ENCODE measurements at regions not wholly inside any gene's neighbourhood (a gene's known extent, or its start where the extent isn't known, plus 50 kb on each side); places are given as distances from the start of the nearest gene placed in this dataset.

DNA sequence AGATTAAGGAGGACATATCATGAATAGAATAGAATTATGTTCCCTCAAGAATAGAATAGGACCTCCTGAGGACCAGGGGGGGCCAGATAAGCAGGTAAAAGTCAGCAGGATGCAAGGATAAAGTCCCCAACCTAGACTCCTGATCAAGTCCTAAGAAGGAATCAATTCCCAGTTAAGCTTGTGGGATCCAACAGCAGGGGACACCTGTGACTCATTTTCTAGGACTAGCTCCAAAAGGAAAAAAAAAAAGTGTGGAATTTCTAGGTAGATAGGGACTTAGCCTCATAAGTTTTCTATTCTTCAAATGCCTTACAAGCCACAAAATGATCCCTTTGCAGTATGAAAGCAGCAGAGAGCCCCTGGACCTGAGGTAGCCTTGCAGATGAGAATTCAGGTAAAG is 336.2 kb downstream of the WDR11 start:
- no peak for DNase-seq

DNA sequence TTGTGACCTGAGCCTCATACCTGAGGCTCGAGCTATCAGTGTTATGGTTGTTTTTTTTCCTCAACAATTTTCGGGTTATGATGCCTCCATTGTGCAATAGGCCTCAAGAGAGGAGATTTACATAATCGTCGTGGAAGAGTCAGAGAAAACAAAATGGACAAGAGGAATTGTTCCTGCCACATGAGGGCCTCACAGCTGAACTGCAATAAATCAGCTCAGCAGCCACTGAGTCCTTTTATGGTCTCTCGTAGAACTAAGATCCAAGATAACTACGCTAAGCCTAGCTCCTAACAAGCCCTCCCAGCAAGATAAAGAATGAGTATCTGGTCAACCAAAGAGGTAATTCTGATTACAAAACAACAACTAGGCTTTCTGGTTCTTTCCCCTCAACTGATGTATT is 336.8 kb downstream of the WDR11 start:
- no peak for DNase-seq

DNA sequence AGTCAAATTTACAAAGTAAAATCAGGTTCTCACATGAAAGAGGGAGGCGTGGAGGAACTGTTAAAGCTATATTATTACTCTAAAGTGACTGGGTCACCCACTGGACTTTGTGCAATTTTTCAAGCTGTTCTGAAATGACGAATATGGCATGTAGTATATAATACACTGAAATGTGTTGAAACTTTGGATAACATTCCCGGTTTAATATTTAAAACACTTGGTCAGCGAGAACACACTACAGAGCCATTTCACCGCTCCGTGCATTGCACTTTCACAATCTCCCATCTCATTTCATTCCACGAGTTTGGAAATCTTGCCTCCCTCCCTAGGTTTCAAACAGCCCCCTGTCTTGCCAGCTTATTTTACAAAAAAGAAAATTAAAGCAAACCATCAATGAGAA is 337.9 kb downstream of the WDR11 start:
- no peak for DNase-seq

DNA sequence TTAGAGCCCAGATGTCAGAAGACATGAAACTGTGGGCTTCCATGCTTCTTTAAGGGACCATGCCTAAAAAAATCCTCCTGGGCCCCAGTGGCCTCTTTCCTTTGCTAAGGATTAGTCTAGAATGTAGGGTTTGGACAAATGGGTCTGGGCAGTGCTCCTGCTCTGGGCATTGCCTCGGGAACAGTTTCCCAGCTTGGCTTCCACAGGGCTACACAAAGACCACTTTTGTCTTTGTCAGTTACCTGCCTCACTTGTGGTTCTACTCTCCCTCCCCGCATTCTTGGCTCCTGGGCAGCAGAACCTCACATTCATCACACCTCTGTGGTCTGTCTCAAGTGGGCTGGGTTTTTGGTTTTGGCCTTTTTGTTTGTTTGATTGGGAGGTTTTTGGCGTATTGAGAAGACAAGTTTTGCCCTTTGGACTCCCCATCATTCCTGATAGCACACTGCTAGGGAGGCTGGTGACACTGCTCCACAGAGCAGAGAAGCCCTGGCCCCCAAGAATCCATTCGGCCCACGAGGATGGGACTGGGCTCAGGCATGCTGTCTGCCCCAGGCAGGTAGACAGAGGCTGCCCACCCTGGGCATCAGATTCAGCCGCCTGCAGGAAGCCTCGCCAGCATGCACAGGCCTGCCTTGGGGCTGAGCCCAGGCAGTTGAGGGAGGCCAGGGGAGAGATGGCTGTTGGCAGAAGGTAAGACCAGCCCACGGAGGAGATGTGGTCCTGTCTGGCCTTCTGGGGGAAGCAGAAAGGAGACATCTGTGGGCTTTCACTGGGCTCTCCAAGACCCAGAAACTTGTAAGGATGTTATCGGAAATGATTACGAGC is 343.7 kb downstream of the WDR11 start:
- no peak for DNase-seq

DNA sequence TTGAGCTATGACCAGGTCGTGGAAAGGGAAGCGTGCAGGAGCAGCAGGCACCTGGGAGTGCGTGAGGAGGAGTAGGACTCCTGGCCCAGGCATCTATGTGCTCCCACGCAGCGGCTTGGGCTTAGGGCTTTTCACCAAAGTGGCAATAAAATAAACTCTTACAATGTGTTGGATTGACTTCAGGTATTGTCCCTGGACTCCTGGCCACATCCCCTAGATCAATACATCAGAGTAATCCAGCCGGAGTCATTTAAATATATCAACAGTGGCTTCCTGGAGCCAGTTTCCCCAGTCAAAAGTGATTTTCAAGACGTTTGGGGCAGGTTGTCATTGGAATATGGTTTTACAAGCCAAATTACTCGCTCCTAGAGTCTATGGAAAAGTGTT is 344.4 kb downstream of the WDR11 start:
- no peak for DNase-seq

DNA sequence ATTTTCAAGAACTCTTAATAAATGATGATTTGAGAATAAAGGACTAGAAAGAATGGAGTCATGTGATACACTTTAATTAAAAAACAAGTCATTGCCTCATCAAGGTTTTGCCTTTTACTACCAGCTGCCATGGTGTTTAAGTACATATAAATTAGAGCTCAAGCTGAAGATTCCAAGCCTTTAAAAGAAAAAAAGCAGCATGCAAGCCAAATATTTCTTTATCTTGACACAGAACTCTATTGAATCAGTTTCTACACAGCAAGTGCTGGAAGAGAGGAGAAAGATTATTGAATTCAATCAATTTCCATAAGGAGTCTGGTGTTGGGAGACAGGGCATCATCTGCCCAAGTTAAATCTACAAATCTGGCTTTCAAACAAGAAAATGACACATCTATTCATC is 347.9 kb downstream of the WDR11 start:
- no peak for DNase-seq

DNA sequence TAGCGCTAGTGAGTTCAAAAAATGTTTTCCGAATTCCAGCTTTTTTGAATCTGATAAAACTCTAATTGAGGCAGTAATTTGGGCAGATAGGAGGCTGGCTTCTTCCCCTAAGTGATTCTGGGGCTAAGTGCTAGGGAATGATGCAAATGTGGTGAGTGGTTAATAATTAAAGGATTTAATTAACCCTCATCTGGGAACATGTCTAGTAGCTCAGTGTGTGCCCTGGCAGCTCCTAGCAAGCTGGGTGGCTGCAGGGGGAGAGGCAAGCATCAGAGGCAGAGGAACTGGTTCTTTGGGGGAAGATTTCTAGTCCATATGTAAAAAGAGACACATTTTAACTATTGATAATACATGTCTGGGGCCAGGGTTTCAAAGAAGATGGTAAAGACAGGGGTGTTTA is 354.5 kb downstream of the WDR11 start:
- DNase-seq: no peak

DNA sequence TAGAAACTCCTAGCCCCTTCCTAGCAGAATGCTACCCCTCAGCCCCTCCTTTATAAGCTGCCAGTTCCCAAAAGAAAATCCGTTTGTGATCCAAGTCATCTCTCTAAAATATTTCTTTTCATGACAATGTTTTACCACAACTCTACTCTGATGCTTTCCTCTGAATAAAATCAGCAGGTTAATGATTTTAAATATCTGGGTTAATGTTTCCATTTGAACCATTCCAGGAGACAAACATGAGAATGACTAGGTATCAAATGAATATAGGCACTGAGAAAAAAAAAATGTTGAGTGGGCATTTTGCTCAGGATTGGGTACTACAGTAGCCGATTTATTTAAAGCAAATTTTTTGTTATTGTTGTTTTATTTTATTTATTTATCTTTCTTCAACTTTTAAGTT is 360.3 kb downstream of the WDR11 start:
- no peak for DNase-seq

DNA sequence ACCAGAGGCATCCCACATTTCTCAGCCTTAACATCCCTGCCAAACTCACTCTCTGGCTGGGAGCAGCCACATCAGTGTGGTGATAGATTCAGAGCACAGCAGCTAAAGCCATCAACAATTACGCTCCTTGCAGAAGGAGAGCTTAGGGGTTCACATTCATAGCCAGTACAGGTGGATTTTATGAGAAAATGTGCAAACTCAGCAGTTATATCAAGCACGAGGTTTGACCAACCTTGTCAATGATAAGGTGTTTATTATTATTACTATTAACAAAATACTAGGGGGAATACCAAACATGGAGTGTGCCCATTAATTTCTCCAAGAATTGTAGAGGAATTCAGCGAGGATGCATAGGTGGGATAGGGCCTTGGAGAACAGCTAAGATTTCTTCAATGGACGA is 362.3 kb downstream of the WDR11 start:
- no peak for DNase-seq

DNA sequence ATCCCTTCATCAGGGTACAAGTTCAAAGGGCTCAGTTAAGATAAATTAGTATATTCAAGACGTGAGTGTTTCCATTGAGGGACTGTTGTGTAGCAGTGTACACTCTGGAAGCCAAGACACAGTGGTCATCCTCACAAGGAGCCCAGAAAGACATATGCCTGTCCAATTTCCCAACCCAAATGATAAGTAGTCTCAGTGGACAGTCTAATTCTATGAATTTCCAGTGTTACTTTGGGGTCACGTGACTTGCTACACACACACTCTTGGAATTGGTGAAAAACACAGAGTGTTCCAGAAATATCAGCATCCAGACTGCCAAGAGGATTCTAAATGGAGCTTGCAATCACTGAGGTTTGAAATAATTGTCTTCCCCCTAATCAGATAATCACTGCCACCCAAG is 365.1 kb downstream of the WDR11 start:
- no peak for DNase-seq

DNA sequence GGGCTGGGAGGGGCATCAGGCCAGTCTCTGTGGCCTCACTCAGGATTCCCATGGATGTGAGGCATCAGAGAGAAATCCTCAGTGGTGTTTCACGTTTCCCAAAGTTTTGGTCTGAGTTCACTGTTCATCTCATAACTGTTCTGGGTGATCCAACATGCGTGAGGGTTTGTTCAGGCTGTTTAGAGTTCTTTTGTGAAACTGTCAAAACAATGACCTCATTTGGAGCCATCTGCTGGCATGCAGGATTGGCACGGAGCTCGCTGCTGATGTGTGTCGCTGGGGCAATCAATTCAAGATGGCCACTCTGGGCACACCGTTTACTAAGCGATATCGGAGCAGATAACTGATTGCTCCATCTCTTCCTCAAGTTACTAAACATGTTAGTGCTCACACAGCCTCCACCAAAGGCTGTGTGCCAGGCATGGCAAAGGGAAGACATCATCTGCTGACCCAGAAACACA is 365.6 kb downstream of the WDR11 start:
- DNase-seq: peak; percentile 20

DNA sequence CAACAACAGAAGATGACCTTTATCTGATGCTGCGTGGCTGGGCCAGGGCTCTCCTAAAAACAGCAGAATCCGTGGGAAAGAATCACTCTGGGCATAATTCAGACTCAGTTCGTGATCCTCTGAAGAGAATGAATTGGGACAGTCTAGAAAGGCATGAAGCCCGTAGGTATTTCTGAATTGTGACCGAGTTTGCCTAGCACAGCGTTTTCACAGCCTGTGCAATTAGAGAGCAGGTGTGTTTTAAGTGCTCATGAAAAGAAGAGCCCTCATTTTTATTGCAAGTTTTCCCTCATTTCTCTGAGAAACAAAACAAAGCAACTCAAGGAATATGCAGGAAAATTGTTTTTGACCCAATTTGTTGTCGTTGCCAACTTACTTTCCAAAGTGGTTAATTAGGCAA is 366.2 kb downstream of the WDR11 start:
- DNase-seq: no peak

DNA sequence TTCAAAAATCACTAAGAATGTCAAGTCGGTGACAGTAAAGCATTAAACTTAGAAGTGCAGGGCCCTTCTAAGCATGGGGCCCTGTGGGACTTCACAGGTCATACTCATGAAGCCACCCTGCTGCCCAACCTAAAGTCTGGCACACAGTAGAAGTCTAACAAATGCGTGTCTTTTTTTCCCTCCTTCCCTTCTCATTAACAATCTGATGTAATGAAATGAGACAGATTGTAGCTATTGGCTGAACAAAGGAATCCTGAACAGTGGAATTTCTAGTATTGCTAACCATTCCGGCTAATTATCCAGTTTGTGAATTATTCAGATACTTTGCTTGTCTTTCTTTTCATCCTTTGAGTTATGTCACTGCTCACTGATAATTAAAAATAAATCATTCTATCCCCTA is 369.9 kb downstream of the WDR11 start:
- DNase-seq: no peak

DNA sequence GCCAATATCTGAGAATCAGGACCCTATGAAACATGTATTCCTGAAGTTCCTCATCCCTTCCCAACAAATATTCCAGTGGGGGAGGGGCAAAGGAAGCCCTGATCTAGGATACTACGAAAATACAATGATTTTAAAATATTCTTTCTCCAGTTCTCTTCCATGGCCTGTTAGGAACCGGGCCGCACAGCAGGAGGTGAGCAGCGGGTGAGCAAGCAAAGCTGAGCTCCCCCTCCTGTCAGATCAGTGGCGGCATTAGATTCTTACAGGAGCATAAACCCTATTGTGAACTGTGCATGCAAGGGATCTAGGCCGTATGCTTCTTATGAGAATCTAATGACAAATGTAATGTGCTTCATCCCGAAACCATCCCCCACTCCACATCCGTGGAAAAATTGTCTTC is 370.8 kb downstream of the WDR11 start:
- DNase-seq: no peak

DNA sequence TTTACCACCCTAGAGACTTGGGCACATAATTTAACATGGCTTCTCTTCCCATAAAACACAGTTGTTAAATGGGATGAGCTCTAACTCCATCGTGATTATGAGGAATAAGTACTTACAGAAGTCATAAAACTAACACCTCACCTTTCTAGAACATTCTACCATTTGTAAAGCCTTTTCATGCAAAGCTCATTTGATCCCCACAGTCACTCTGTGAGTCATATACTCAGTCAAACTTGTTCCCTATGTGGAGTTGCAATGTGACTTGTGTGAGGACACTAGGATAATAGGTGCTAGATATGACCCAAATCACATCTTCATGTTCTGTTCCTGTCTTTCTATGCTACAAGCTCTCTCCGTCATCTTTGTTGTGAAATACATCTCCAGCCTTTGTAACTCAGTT is 371.7 kb downstream of the WDR11 start:
- no peak for DNase-seq

DNA sequence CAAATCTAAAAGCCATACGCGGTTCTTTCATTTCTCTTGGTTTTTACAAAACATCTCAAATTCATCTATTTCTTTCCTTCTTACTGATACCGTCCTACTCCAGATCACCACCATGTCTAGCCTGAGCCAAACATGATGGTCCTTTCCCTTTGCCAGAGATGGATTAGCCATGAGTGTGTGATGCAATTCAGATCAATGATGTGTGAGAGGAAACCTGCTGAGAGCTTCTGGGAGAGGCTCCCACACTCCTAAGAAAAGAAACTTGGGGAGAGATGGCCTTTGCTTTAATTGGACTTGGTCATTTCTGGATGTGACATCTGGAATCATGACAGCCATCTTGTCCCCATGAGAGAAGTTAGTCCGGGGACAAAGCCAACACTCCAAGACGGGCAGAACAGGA is 367.2 kb downstream of the FGFR2 start:
- DNase-seq: no peak

DNA sequence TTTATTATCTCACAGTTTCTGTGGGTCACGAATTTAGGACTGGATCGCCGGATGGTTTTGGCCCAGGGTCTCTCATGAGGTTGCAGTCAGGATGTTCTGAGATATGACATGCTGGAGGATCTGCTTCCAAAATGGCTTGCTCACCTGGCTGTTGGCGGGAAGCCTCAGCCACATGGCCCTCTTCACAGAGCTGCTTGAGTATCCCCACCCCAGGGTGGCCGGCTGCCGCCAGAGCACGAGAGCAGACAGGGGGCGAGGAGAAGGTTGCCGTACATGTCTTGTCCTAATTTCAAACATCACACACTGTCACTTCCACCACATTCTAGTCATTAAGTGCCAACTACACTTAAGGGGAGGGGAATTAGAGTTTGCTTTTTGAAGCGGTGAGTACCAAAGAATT is 365.8 kb downstream of the FGFR2 start:
- DNase-seq: no peak

DNA sequence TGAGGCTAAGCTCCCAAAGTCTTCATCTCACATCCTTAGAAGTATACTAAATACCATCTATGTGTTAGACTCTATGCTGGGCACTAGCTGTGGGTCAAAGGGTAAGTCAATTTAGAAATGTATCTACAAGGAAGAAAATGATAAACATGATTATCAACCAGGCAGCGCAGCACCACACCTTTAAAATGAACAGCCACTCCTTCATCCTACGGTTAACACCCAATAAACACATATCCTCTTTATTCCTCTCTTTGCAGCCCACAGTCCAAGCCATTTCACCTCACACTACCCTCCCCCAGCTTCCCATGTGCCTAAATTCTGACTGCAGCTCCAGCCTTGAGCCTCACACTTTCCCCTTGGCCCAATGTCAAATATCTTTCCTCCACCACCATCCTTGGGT is 362.6 kb downstream of the FGFR2 start:
- DNase-seq: no peak

DNA sequence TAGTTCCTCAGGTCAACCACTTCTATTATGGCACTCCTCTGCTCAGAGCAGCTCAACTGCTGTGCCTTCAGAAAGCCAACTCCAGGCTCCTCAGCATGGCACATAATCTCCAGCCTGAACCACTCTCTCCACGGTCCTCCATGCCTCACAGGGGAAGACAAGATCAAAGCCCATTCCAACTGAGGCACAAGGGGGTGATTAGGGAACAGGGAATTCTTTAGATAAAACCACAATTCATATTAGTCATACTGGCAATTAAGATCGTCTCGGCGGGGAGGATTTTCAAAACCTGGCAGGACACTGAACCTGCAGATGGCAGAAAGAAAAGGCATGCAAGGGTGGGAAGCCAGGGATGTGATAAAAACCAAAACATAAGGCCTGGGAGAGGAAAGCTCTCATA is 361.6 kb downstream of the FGFR2 start:
- no peak for DNase-seq

DNA sequence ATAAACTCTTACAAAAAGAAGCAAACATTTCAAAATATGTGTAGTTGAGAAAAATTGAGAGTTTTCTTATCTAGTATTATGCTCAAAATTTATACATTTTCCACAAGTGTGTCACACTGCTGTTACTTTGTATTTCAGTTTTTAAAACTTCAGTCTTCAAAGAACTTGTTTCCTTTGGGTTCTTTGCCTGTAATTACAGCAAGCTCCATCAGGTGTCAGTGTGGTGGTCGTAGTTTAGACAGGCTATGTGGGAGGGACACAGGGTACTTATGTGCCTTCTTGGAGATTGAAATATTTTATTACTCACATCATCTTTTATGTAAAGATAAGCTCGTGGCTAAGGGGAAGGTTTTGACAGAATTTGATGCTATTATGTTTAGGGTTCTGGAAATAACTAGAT is 360.5 kb downstream of the FGFR2 start:
- no peak for DNase-seq

DNA sequence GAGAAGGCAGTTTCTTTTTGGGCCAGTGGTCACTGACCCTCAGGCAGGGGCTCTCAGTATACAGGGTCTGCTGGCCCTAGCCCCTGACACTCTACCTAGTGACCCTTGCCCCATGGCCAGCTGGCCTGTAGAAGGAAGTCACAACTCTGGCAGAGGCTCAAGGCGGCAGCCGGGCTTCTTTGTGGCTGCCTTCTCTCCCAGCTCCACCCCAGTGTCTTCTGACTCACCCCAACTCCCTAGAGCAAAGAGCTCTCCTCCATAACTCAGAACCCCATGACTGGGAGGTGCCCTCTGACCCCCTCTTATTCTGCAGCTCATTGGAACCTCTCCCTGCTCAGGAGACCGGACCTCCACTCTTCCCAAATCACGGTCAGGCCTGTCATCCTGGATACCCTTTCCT is 358.2 kb downstream of the FGFR2 start:
- no peak for DNase-seq

DNA sequence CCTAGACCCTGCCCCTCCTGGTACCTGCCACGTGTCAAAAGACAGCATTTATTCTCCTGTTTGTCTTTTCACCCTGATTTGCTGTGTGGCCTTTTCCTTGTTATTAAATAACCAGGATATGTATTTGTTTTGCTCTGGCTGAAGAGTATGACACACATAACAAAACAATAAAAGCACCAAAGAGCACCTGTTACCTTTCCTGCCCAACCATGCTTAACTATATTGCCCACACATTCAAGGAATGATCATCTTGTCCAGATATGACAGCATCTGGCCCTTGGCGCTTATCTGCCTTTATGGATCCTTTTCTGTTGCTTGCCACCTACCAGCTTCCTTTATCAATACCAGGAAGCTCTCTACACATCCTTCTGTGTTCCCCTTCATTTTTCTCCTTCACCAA is 357.7 kb downstream of the FGFR2 start:
- DNase-seq: no peak

DNA sequence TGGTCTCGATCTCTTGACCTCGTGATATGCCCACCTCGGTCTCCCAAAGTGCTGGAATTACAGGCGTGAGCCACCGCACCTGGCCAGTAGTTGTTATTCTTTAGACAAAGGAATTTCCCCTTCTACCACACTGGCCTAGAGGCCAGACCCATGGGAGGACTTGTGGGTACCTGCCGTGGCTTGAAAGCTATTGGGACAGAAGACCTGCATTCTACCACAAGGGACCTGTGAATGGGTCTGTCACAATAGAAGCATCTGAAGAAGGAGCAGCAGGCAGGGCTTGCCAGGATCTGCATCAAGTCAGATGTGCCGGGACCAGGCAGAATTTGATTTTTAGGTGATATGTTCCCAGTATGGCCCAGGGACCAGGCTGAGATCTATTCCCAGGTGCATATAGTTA is 356.9 kb downstream of the FGFR2 start:
- DNase-seq: no peak

DNA sequence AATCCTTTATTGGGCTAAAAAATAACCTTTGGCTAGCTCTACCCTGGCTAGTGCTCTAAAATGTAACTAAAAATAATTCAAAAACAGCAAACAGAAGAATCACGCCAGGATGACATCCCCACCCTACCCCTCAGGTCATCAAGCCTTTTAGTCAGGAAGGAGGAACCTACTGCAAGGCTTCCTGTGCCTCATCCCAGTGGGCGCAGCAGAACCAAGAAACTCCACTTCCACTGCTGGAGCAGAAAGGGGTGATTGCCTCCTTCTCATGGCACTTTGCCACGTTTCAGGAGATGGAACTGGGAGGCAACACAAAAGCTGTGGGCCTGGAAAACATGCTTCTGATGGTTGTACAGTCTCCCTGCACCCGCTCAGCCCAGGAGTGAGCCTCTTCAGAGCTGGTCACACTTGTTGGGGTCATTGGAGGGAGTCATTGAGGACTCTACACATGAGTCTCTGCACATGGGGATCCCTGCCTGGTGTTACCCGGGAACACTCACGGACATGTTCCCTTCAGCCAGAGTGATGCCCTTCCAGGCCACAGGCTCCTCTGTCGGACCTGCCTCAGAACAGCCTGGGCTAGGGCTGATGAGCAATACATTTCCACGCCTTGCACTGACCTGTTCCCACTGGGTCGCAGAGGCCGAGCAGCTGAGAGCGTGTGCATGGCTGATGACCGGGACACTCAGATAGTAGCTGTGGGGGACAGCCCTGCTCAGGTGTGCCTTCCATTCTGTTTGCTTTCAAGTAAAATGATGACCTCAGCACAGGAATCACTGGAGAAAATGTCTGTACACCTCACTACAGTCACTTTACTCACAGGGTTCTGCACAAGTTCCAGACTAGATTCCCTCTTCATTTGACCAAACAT is 355.3 kb downstream of the FGFR2 start:
- DNase-seq: no peak

Measured in NCI-H1694 treated with DMSO at 0.1 percent for 48 hours (cell line).